GM23338 (cell line): ENCODE measurements at regions not wholly inside any gene's neighbourhood (a gene's known extent, or its start where the extent isn't known, plus 50 kb on each side); places are given as distances from the start of the nearest gene placed in this dataset.

Experiments used
- ATAC-seq: fragments of 200-7000 bp; cut with Tn5 transposase; 3 replicates; pipeline ENCODE4 v1.9.1; 2020
- DNase-seq: peaks from one replicate; pipeline ENCODE4 v3.0.0-alpha.2; 2015; ENCODE audit warnings: low spot score
- H2AFZ ChIP-seq: fragments of 200-600 bp; sonication (generic); 2 replicates; pipeline ENCODE4 v1.8.0; 2016; ENCODE audit warnings: antibody characterized with exemption, mild to moderate bottlenecking, moderate library complexity
- H3F3A ChIP-seq: fragments of 200-600 bp; sonication (generic); replicated peaks from 2 replicates; pipeline ENCODE4 v1.8.0; 2017; ENCODE audit warnings: antibody characterized with exemption, mixed run types, low read depth
- H3K27ac ChIP-seq: fragments of 200-600 bp; sonication (generic); 2 replicates; pipeline ENCODE4 v1.6.1; 2016; ENCODE audit warnings: low read depth
- H3K27me3 ChIP-seq: fragments of 200-600 bp; sonication (generic); 2 replicates; pipeline ENCODE4 v1.8.0; 2016; ENCODE audit warnings: mild to moderate bottlenecking, mixed run types, moderate library complexity; ENCODE audit not compliant: insufficient read depth
- H3K36me3 ChIP-seq: fragments of 200-600 bp; sonication (generic); 2 replicates; pipeline ENCODE4 v1.8.0; 2016; ENCODE audit warnings: mild to moderate bottlenecking; ENCODE audit not compliant: insufficient read depth
- H3K4me1 ChIP-seq: fragments of 200-600 bp; sonication (generic); 2 replicates; pipeline ENCODE4 v1.8.0; 2016; ENCODE audit warnings: mild to moderate bottlenecking, moderate library complexity; ENCODE audit not compliant: insufficient read depth
- H3K4me2 ChIP-seq: fragments of 200-600 bp; sonication (generic); 2 replicates; pipeline ENCODE4 v1.7.1; 2017; ENCODE audit warnings: mixed run types
- H3K4me3 ChIP-seq: fragments of 200-600 bp; sonication (generic); 2 replicates; pipeline ENCODE4 v1.6.1; 2016; ENCODE audit warnings: mixed run types
- H3K79me2 ChIP-seq: fragments of 200-600 bp; sonication (generic); replicated peaks from 2 replicates; pipeline ENCODE4 v1.8.0; 2017; ENCODE audit warnings: mild to moderate bottlenecking; ENCODE audit not compliant: insufficient read depth
- H3K9me2 ChIP-seq: fragments of 200-600 bp; sonication (generic); 2 replicates; pipeline ENCODE4 v1.8.0; 2017; ENCODE audit not compliant: insufficient read depth
- H4K20me1 ChIP-seq: fragments of 200-600 bp; sonication (generic); replicated peaks from 2 replicates; pipeline ENCODE4 v1.8.0; 2017; ENCODE audit warnings: mild to moderate bottlenecking; ENCODE audit not compliant: insufficient read depth
- H3K27ac Mint-ChIP-seq: 2 replicates; pipeline ENCODE4 v1.8.0; 2020; ENCODE audit warnings: inconsistent platforms, mild to moderate bottlenecking, moderate library complexity, mixed read lengths
- H3K27me3 Mint-ChIP-seq: 3 replicates; pipeline ENCODE4 v1.8.0; 2022; ENCODE audit warnings: low read depth, mild to moderate bottlenecking, moderate library complexity, mixed read lengths, inconsistent platforms; ENCODE audit not compliant: insufficient read depth, poor library complexity
- H3K36me3 Mint-ChIP-seq: 3 replicates; pipeline ENCODE4 v1.8.0; 2021; ENCODE audit warnings: low read depth, mild to moderate bottlenecking, inconsistent platforms, moderate library complexity, mixed read lengths
- H3K4me1 Mint-ChIP-seq: 3 replicates; pipeline ENCODE4 v1.8.0; 2020; ENCODE audit warnings: mild to moderate bottlenecking, inconsistent platforms, mixed read lengths
- H3K4me3 Mint-ChIP-seq: 3 replicates; pipeline ENCODE4 v1.8.0; 2021; ENCODE audit warnings: moderate library complexity, mild to moderate bottlenecking, inconsistent platforms, mixed read lengths
- H3K9me3 Mint-ChIP-seq: 3 replicates; pipeline ENCODE4 v1.8.0; 2020; ENCODE audit warnings: moderate library complexity, mild to moderate bottlenecking, inconsistent platforms, mixed read lengths
- CREB1 ChIP-seq: fragments of 250-450 bp; sonication (Bioruptor Pico); IDR thresholded peaks from 2 replicates; pipeline ENCODE4 v1.5.0; 2020; ENCODE audit warnings: low read depth, mild to moderate bottlenecking, moderate library complexity
- ETS1 ChIP-seq: IDR thresholded peaks from 2 replicates; pipeline ENCODE4 v1.6.1; 2016; ENCODE audit warnings: antibody characterized with exemption
- EZH2 ChIP-seq: fragments of 200-600 bp; sonication (generic); IDR thresholded peaks from one replicate; pipeline ENCODE4 v1.8.0; 2017; ENCODE audit warnings: antibody characterized with exemption, mild to moderate bottlenecking, low read depth; ENCODE audit not compliant: unreplicated experiment
- EZH2phosphoT487 ChIP-seq: fragments of 200-600 bp; sonication (generic); IDR thresholded peaks from one replicate; pipeline ENCODE4 v1.8.1; 2018; ENCODE audit warnings: antibody characterized with exemption; ENCODE audit not compliant: unreplicated experiment
- JUNB ChIP-seq: IDR thresholded peaks from one replicate; pipeline ENCODE4 v1.6.1; 2016; ENCODE audit warnings: antibody characterized with exemption; ENCODE audit not compliant: unreplicated experiment
- NANOG ChIP-seq: IDR thresholded peaks from 2 replicates; pipeline ENCODE4 v1.6.1; 2016; ENCODE audit warnings: antibody characterized with exemption, borderline replicate concordance
- POLR2AphosphoS5 ChIP-seq: IDR thresholded peaks from 2 replicates; pipeline ENCODE4 v1.6.1; 2016; ENCODE audit warnings: antibody characterized with exemption, low read depth
- STAT1 ChIP-seq: IDR thresholded peaks from one replicate; pipeline ENCODE4 v1.6.1; 2016; ENCODE audit warnings: antibody characterized with exemption; ENCODE audit not compliant: unreplicated experiment
- ZNF114 ChIP-seq: fragments of 250-450 bp; sonication (Bioruptor Pico); IDR thresholded peaks from 2 replicates; pipeline ENCODE4 v1.5.0; 2020; ENCODE audit warnings: mild to moderate bottlenecking, moderate library complexity
- ZNF331 ChIP-seq: fragments of 250-450 bp; sonication (Bioruptor Pico); IDR thresholded peaks from 2 replicates; pipeline ENCODE4 v1.5.0; 2020; ENCODE audit warnings: low read depth, mild to moderate bottlenecking, moderate library complexity
- TF ChIP-seq, protein P1 (sequence below): fragments of 250-450 bp; sonication (Bioruptor Pico); IDR thresholded peaks from 2 replicates; pipeline ENCODE4 v1.5.0; 2020; ENCODE audit warnings: mild to moderate bottlenecking, moderate library complexity
- TF ChIP-seq, protein P2 (sequence below): IDR thresholded peaks from one replicate; pipeline ENCODE4 v1.6.1; 2018; ENCODE audit warnings: antibody characterized with exemption; ENCODE audit not compliant: unreplicated experiment
- TF ChIP-seq, protein P3 (sequence below), 2 experiments: fragments of 200-600 bp in 1 of 2; sonication (generic) in 1 of 2; conservative IDR thresholded peaks; 2 replicates each; pipeline versions ENCODE4 v1.5.1 to v1.6.1; 2016 to 2017; ENCODE audit warnings: antibody characterized with exemption in 2 of 2, low read depth in 2 of 2, mild to moderate bottlenecking in 2 of 2, moderate library complexity in 1 of 2

DNA sequence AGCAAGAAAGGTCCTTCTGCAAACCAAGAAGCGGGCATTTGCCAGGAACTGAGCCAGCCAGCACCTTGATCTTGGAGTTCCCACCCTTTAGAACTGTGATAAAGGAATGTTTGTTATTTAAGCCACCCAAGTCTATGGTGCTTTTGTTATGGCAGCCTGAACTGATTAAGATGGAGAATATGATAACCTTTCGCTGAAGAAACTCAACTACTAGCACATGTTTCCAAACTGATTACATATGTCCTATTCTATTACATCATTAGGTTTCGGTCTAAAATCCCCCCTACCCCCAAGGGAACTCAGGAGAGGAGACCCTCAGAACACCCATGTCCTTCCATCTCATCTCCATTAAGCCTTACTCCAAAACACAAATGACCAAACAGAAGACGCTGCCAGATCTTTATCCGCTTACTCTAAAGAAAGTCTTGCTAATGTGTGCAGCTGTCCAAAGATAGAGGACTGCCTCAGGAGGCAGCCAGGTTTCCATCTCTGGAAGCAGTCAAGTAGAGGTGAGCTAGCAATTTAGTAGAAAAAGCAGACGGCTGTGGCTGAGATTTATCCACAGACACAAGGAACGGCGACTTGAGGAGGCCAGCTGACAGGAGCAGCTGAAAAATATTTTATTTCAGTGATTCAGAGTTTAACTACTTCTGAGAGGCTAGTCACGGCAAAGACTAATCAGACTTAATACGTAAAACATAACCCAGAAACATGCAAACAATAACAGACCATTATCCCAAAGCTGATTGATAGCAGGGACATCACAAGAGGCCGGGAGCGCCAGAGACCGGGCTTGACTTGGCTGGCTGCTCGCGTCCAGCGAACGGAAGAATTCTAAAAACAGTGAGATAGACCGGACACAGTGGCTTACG, 611.4 kb upstream of the CDH5 start:
- ATAC-seq (no peak), DNase-seq (no peak)
- peaks cover 2% of the 10 kb centered on the region; the same call in 1 of the 2 replicates for H3K4me1 ChIP-seq
- no peaks in the 10 kb centered on the region for H4K20me1 ChIP-seq
- H3K27me3 ChIP-seq: no peaks in the 10 kb centered on the region
- peaks cover 4% of the 10 kb centered on the region; the same call in 1 of the 2 replicates for H3K9me2 ChIP-seq
- no peak for TF ChIP-seq NANOG
- TF ChIP-seq, protein P1, sequence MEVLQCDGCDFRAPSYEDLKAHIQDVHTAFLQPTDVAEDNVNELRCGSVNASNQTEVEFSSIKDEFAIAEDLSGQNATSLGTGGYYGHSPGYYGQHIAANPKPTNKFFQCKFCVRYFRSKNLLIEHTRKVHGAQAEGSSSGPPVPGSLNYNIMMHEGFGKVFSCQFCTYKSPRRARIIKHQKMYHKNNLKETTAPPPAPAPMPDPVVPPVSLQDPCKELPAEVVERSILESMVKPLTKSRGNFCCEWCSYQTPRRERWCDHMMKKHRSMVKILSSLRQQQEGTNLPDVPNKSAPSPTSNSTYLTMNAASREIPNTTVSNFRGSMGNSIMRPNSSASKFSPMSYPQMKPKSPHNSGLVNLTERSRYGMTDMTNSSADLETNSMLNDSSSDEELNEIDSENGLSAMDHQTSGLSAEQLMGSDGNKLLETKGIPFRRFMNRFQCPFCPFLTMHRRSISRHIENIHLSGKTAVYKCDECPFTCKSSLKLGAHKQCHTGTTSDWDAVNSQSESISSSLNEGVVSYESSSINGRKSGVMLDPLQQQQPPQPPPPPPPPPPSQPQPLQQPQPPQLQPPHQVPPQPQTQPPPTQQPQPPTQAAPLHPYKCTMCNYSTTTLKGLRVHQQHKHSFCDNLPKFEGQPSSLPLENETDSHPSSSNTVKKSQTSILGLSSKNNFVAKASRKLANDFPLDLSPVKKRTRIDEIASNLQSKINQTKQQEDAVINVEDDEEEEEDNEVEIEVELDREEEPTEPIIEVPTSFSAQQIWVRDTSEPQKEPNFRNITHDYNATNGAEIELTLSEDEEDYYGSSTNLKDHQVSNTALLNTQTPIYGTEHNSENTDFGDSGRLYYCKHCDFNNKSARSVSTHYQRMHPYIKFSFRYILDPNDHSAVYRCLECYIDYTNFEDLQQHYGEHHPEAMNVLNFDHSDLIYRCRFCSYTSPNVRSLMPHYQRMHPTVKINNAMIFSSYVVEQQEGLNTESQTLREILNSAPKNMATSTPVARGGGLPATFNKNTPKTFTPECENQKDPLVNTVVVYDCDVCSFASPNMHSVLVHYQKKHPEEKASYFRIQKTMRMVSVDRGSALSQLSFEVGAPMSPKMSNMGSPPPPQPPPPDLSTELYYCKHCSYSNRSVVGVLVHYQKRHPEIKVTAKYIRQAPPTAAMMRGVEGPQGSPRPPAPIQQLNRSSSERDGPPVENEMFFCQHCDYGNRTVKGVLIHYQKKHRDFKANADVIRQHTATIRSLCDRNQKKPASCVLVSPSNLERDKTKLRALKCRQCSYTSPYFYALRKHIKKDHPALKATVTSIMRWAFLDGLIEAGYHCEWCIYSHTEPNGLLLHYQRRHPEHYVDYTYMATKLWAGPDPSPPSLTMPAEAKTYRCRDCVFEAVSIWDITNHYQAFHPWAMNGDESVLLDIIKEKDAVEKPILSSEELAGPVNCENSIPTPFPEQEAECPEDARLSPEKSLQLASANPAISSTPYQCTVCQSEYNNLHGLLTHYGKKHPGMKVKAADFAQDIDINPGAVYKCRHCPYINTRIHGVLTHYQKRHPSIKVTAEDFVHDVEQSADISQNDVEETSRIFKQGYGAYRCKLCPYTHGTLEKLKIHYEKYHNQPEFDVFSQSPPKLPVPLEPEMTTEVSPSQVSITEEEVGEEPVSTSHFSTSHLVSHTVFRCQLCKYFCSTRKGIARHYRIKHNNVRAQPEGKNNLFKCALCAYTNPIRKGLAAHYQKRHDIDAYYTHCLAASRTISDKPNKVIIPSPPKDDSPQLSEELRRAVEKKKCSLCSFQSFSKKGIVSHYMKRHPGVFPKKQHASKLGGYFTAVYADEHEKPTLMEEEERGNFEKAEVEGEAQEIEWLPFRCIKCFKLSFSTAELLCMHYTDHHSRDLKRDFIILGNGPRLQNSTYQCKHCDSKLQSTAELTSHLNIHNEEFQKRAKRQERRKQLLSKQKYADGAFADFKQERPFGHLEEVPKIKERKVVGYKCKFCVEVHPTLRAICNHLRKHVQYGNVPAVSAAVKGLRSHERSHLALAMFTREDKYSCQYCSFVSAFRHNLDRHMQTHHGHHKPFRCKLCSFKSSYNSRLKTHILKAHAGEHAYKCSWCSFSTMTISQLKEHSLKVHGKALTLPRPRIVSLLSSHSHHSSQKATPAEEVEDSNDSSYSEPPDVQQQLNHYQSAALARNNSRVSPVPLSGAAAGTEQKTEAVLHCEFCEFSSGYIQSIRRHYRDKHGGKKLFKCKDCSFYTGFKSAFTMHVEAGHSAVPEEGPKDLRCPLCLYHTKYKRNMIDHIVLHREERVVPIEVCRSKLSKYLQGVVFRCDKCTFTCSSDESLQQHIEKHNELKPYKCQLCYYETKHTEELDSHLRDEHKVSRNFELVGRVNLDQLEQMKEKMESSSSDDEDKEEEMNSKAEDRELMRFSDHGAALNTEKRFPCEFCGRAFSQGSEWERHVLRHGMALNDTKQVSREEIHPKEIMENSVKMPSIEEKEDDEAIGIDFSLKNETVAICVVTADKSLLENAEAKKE (CRISPR knock-in tag): no peak
- no peak for TF ChIP-seq STAT1
- TF ChIP-seq, protein P2, sequence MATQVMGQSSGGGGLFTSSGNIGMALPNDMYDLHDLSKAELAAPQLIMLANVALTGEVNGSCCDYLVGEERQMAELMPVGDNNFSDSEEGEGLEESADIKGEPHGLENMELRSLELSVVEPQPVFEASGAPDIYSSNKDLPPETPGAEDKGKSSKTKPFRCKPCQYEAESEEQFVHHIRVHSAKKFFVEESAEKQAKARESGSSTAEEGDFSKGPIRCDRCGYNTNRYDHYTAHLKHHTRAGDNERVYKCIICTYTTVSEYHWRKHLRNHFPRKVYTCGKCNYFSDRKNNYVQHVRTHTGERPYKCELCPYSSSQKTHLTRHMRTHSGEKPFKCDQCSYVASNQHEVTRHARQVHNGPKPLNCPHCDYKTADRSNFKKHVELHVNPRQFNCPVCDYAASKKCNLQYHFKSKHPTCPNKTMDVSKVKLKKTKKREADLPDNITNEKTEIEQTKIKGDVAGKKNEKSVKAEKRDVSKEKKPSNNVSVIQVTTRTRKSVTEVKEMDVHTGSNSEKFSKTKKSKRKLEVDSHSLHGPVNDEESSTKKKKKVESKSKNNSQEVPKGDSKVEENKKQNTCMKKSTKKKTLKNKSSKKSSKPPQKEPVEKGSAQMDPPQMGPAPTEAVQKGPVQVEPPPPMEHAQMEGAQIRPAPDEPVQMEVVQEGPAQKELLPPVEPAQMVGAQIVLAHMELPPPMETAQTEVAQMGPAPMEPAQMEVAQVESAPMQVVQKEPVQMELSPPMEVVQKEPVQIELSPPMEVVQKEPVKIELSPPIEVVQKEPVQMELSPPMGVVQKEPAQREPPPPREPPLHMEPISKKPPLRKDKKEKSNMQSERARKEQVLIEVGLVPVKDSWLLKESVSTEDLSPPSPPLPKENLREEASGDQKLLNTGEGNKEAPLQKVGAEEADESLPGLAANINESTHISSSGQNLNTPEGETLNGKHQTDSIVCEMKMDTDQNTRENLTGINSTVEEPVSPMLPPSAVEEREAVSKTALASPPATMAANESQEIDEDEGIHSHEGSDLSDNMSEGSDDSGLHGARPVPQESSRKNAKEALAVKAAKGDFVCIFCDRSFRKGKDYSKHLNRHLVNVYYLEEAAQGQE: no peak
- no peak for TF ChIP-seq EZH2phosphoT487
- no peak for TF ChIP-seq ZNF114 (CRISPR knock-in tag)
- no peak for TF ChIP-seq JUNB
- no peak for TF ChIP-seq ETS1
- no peak for TF ChIP-seq ZNF331 (CRISPR knock-in tag)
- no peak for TF ChIP-seq CREB1 (CRISPR knock-in tag)
- TF ChIP-seq, protein P3, sequence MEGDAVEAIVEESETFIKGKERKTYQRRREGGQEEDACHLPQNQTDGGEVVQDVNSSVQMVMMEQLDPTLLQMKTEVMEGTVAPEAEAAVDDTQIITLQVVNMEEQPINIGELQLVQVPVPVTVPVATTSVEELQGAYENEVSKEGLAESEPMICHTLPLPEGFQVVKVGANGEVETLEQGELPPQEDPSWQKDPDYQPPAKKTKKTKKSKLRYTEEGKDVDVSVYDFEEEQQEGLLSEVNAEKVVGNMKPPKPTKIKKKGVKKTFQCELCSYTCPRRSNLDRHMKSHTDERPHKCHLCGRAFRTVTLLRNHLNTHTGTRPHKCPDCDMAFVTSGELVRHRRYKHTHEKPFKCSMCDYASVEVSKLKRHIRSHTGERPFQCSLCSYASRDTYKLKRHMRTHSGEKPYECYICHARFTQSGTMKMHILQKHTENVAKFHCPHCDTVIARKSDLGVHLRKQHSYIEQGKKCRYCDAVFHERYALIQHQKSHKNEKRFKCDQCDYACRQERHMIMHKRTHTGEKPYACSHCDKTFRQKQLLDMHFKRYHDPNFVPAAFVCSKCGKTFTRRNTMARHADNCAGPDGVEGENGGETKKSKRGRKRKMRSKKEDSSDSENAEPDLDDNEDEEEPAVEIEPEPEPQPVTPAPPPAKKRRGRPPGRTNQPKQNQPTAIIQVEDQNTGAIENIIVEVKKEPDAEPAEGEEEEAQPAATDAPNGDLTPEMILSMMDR (conservative IDR thresholded peaks at IDR 0.05; ENCODE audit: low read depth in 2 of 2): no peak
- TF ChIP-seq POLR2AphosphoS5: no peak
- TF ChIP-seq EZH2: no peak
- no peak overlapping the region for H3K27ac ChIP-seq
- no peaks in the 10 kb centered on the region for H3K79me2 ChIP-seq
- Mint-ChIP-seq H3K27me3 (peaks cover 2% of the 10 kb centered on the region), H3K4me1 (peaks cover 2% of the 10 kb centered on the region), H3K36me3 (no peaks in the 10 kb centered on the region), H3K4me3 (no peak overlapping the region), H3K9me3 (no peaks in the 10 kb centered on the region), H3K27ac (no peak overlapping the region)
- H3K4me3 ChIP-seq: no peak overlapping the region
- H2AFZ ChIP-seq: no peak overlapping the region
- H3F3A ChIP-seq: no peaks in the 10 kb centered on the region
- H3K4me2 ChIP-seq: no peak overlapping the region
- no peaks in the 10 kb centered on the region for H3K36me3 ChIP-seq
